ENCODE measurements at regions not wholly inside any gene's neighbourhood (a gene's known extent, or its start where the extent isn't known, plus 50 kb on each side); places are given as distances from the start of the nearest gene placed in this dataset.

GRCh38 chr14:31944256-31945073, 132.6 kb upstream of the ARHGAP5 start:
- no peak for DNase-seq

GRCh38 chr14:31945074-31945613, 132.0 kb upstream of the ARHGAP5 start:
- DNase-seq: no peak

GRCh38 chr14:31945701-31946100, 131.4 kb upstream of the ARHGAP5 start:
- DNase-seq: no peak

- no peak for DNase-seq
Observed at GRCh38 chr14:31947076-31947475, 130.0 kb upstream of the ARHGAP5 start.

GRCh38 chr14:31947680-31948595, 129.2 kb upstream of the ARHGAP5 start:
- DNase-seq: no peak

- no peak for DNase-seq
Observed at GRCh38 chr14:31949709-31950108, 127.4 kb upstream of the ARHGAP5 start.

GRCh38 chr14:31950331-31950730, 126.8 kb upstream of the ARHGAP5 start:
- DNase-seq: no peak

GRCh38 chr14:31950764-31951637, 126.1 kb upstream of the ARHGAP5 start:
- DNase-seq: no peak

- DNase-seq: no peak
Observed at GRCh38 chr14:31951638-31951964, 125.5 kb upstream of the ARHGAP5 start.

GRCh38 chr14:31952573-31952972, 124.5 kb upstream of the ARHGAP5 start:
- no peak for DNase-seq

GRCh38 chr14:31953210-31953609, 123.9 kb upstream of the ARHGAP5 start:
- no peak for DNase-seq

GRCh38 chr14:31954991-31955390, 122.1 kb upstream of the ARHGAP5 start:
- DNase-seq: no peak

GRCh38 chr14:31955936-31956579, 121.0 kb upstream of the ARHGAP5 start:
- DNase-seq: peak; percentile 7

GRCh38 chr14:31957565-31957964, 119.5 kb upstream of the ARHGAP5 start:
- DNase-seq: no peak

- DNase-seq: no peak
Observed at GRCh38 chr14:31960039-31960438, 117.1 kb upstream of the ARHGAP5 start.

- DNase-seq: no peak
Observed at GRCh38 chr14:31961896-31962295, 115.2 kb upstream of the ARHGAP5 start.

- DNase-seq: no peak
Observed at GRCh38 chr14:31962920-31963319, 114.2 kb upstream of the ARHGAP5 start.

- no peak for DNase-seq
Observed at GRCh38 chr14:31963587-31963986, 113.5 kb upstream of the ARHGAP5 start.

GRCh38 chr14:31964490-31964889, 112.6 kb upstream of the ARHGAP5 start:
- DNase-seq: no peak

GRCh38 chr14:31965071-31965734, 111.9 kb upstream of the ARHGAP5 start:
- no peak for DNase-seq

- DNase-seq: no peak
Observed at GRCh38 chr14:31965735-31966598, 111.1 kb upstream of the ARHGAP5 start.
